ENCODE measurements at regions not wholly inside any gene's neighbourhood (a gene's known extent, or its start where the extent isn't known, plus 50 kb on each side); places are given as distances from the start of the nearest gene placed in this dataset.

GRCh38 chr13:22748866-22749577 lies 431.8 kb upstream of the SGCG start:
- H3K9me3 ChIP-seq (ENCODE audit: control extremely low read depth in 1 of 5, control insufficient read depth in 4 of 5, insufficient read depth in 2 of 5, low read depth in 1 of 5, low read length in 4 of 5) = peaks cover 0 to 4% (median 0%) of the 10 kb centered on the region in 5 experiments
- CTCF ChIA-PET = no interaction called here

GRCh38 chr13:22749626-22750025 lies 431.2 kb upstream of the SGCG start:
- POLR2A ChIA-PET = no interaction called here
- DNase-seq = no peak
- Histone ChIP-seq H3K27ac (ENCODE audit: insufficient read depth in 1 of 2, low read depth in 1 of 2, low read length in 2 of 2, poor library complexity in 1 of 2, severe bottlenecking in 2 of 2) (no peak overlapping the region), H3K4me1 (ENCODE audit: control extremely low read depth in 1 of 4, control insufficient read depth in 4 of 4, insufficient read depth in 4 of 4, low read length in 3 of 4) (no peaks in the 10 kb centered on the region), H3K36me3 (ENCODE audit: control insufficient read depth in 4 of 4, insufficient read depth in 4 of 4, low read length in 3 of 4) (no peaks in the 10 kb centered on the region), H3K9me3 (ENCODE audit: control extremely low read depth in 1 of 5, control insufficient read depth in 4 of 5, insufficient read depth in 2 of 5, low read depth in 1 of 5, low read length in 4 of 5) (peaks cover 0 to 4% (median 0%) of the 10 kb centered on the region in 5 experiments), H3K4me3 (ENCODE audit: control insufficient read depth in 1 of 7, extremely low read depth in 1 of 7, insufficient read depth in 4 of 7, low read depth in 2 of 7, low read length in 6 of 7) (no peak overlapping the region), H3K27me3 (replicated peaks in 2 of 5; ENCODE audit: control insufficient read depth in 4 of 5, insufficient read depth in 5 of 5, low read length in 4 of 5) (no peaks in the 10 kb centered on the region)
- CTCF ChIA-PET = no interaction called here
- no CpG with 5 or more reads among the region's 1 CpG for WGBS (ENCODE audit: insufficient coverage)

More at GRCh38 chr13:22748866-22749577, 431.8 kb upstream of the SGCG start:
- POLR2A ChIA-PET = no interaction called here
- no peaks in the 10 kb centered on the region for H3K27me3 ChIP-seq (replicated peaks in 2 of 5; ENCODE audit: control insufficient read depth in 4 of 5, insufficient read depth in 5 of 5, low read length in 4 of 5)
- no peaks in the 10 kb centered on the region for H3K36me3 ChIP-seq (ENCODE audit: control insufficient read depth in 4 of 4, insufficient read depth in 4 of 4, low read length in 3 of 4)
- 20% methylated on average over 2 of the region's 5 CpGs for WGBS (ENCODE audit: insufficient coverage)
- H3K27ac ChIP-seq (ENCODE audit: insufficient read depth in 1 of 2, low read depth in 1 of 2, low read length in 2 of 2, poor library complexity in 1 of 2, severe bottlenecking in 2 of 2) = no peak overlapping the region
- H3K4me1 ChIP-seq (ENCODE audit: control extremely low read depth in 1 of 4, control insufficient read depth in 4 of 4, insufficient read depth in 4 of 4, low read length in 3 of 4) = no peaks in the 10 kb centered on the region
- peak in 1 of 3 donors; percentile 29 for DNase-seq
- H3K4me3 ChIP-seq (ENCODE audit: control insufficient read depth in 1 of 7, extremely low read depth in 1 of 7, insufficient read depth in 4 of 7, low read depth in 2 of 7, low read length in 6 of 7) = no peak overlapping the region

- Histone ChIP-seq H3K4me3 (ENCODE audit: control insufficient read depth in 1 of 7, extremely low read depth in 1 of 7, insufficient read depth in 4 of 7, low read depth in 2 of 7, low read length in 6 of 7) (no peak overlapping the region), H3K27me3 (replicated peaks in 2 of 5; ENCODE audit: control insufficient read depth in 4 of 5, insufficient read depth in 5 of 5, low read length in 4 of 5) (no peaks in the 10 kb centered on the region), H3K36me3 (ENCODE audit: control insufficient read depth in 4 of 4, insufficient read depth in 4 of 4, low read length in 3 of 4) (no peaks in the 10 kb centered on the region), H3K27ac (ENCODE audit: insufficient read depth in 1 of 2, low read depth in 1 of 2, low read length in 2 of 2, poor library complexity in 1 of 2, severe bottlenecking in 2 of 2) (no peak overlapping the region), H3K4me1 (ENCODE audit: control extremely low read depth in 1 of 4, control insufficient read depth in 4 of 4, insufficient read depth in 4 of 4, low read length in 3 of 4) (no peaks in the 10 kb centered on the region), H3K9me3 (ENCODE audit: control extremely low read depth in 1 of 5, control insufficient read depth in 4 of 5, insufficient read depth in 2 of 5, low read depth in 1 of 5, low read length in 4 of 5) (peaks cover 0 to 4% (median 0%) of the 10 kb centered on the region in 5 experiments)
- WGBS (ENCODE audit: insufficient coverage) = no CpG with 5 or more reads among the region's 3 CpGs
- peak in 2 of 3 donors; percentile 5 to 21 for DNase-seq
- ChIA-PET CTCF (no interaction called here), POLR2A (no interaction called here)
Observed at GRCh38 chr13:22757530-22758120, 423.2 kb upstream of the SGCG start.

GRCh38 chr13:22758245-22758644 lies 422.5 kb upstream of the SGCG start:
- Histone ChIP-seq H3K27ac (ENCODE audit: insufficient read depth in 1 of 2, low read depth in 1 of 2, low read length in 2 of 2, poor library complexity in 1 of 2, severe bottlenecking in 2 of 2) (no peak overlapping the region), H3K36me3 (ENCODE audit: control insufficient read depth in 4 of 4, insufficient read depth in 4 of 4, low read length in 3 of 4) (no peaks in the 10 kb centered on the region), H3K9me3 (ENCODE audit: control extremely low read depth in 1 of 5, control insufficient read depth in 4 of 5, insufficient read depth in 2 of 5, low read depth in 1 of 5, low read length in 4 of 5) (peaks cover 0 to 4% (median 0%) of the 10 kb centered on the region in 5 experiments), H3K4me3 (ENCODE audit: control insufficient read depth in 1 of 7, extremely low read depth in 1 of 7, insufficient read depth in 4 of 7, low read depth in 2 of 7, low read length in 6 of 7) (no peak overlapping the region), H3K4me1 (ENCODE audit: control extremely low read depth in 1 of 4, control insufficient read depth in 4 of 4, insufficient read depth in 4 of 4, low read length in 3 of 4) (no peaks in the 10 kb centered on the region), H3K27me3 (replicated peaks in 2 of 5; ENCODE audit: control insufficient read depth in 4 of 5, insufficient read depth in 5 of 5, low read length in 4 of 5) (no peaks in the 10 kb centered on the region)
- no peak for DNase-seq
- ChIA-PET POLR2A (no interaction called here), CTCF (no interaction called here)
- 90% methylated on average over 3 of the region's 4 CpGs for WGBS (ENCODE audit: insufficient coverage)

GRCh38 chr13:22761709-22762108 lies 419.1 kb upstream of the SGCG start:
- Histone ChIP-seq H3K27me3 (replicated peaks in 2 of 5; ENCODE audit: control insufficient read depth in 4 of 5, insufficient read depth in 5 of 5, low read length in 4 of 5) (no peaks in the 10 kb centered on the region), H3K36me3 (ENCODE audit: control insufficient read depth in 4 of 4, insufficient read depth in 4 of 4, low read length in 3 of 4) (no peaks in the 10 kb centered on the region), H3K4me1 (ENCODE audit: control extremely low read depth in 1 of 4, control insufficient read depth in 4 of 4, insufficient read depth in 4 of 4, low read length in 3 of 4) (no peaks in the 10 kb centered on the region), H3K27ac (ENCODE audit: insufficient read depth in 1 of 2, low read depth in 1 of 2, low read length in 2 of 2, poor library complexity in 1 of 2, severe bottlenecking in 2 of 2) (no peak overlapping the region), H3K4me3 (ENCODE audit: control insufficient read depth in 1 of 7, extremely low read depth in 1 of 7, insufficient read depth in 4 of 7, low read depth in 2 of 7, low read length in 6 of 7) (no peak overlapping the region), H3K9me3 (ENCODE audit: control extremely low read depth in 1 of 5, control insufficient read depth in 4 of 5, insufficient read depth in 2 of 5, low read depth in 1 of 5, low read length in 4 of 5) (no peaks in the 10 kb centered on the region)
- no peak for DNase-seq
- CTCF ChIA-PET = no interaction called here
- POLR2A ChIA-PET = no interaction called here
- 100% methylated on average over 3 of the region's 5 CpGs for WGBS (ENCODE audit: insufficient coverage)

- no peak for DNase-seq
- ChIA-PET POLR2A (no interaction called here), CTCF (no interaction called here)
- 94% methylated on average over 2 of the region's 3 CpGs for WGBS (ENCODE audit: insufficient coverage)
- H3K4me3 ChIP-seq (ENCODE audit: control insufficient read depth in 1 of 7, extremely low read depth in 1 of 7, insufficient read depth in 4 of 7, low read depth in 2 of 7, low read length in 6 of 7) = no peak overlapping the region
- H3K36me3 ChIP-seq (ENCODE audit: control insufficient read depth in 4 of 4, insufficient read depth in 4 of 4, low read length in 3 of 4) = no peaks in the 10 kb centered on the region
- no peaks in the 10 kb centered on the region for H3K27me3 ChIP-seq (replicated peaks in 2 of 5; ENCODE audit: control insufficient read depth in 4 of 5, insufficient read depth in 5 of 5, low read length in 4 of 5)
- H3K27ac ChIP-seq (ENCODE audit: insufficient read depth in 1 of 2, low read depth in 1 of 2, low read length in 2 of 2, poor library complexity in 1 of 2, severe bottlenecking in 2 of 2) = no peak overlapping the region
- no peaks in the 10 kb centered on the region for H3K4me1 ChIP-seq (ENCODE audit: control extremely low read depth in 1 of 4, control insufficient read depth in 4 of 4, insufficient read depth in 4 of 4, low read length in 3 of 4)
- no peaks in the 10 kb centered on the region for H3K9me3 ChIP-seq (ENCODE audit: control extremely low read depth in 1 of 5, control insufficient read depth in 4 of 5, insufficient read depth in 2 of 5, low read depth in 1 of 5, low read length in 4 of 5)
Observed at GRCh38 chr13:22765547-22765946, 415.2 kb upstream of the SGCG start.

- Histone ChIP-seq H3K27me3 (replicated peaks in 2 of 5; ENCODE audit: control insufficient read depth in 4 of 5, insufficient read depth in 5 of 5, low read length in 4 of 5) (no peaks in the 10 kb centered on the region), H3K27ac (ENCODE audit: insufficient read depth in 1 of 2, low read depth in 1 of 2, low read length in 2 of 2, poor library complexity in 1 of 2, severe bottlenecking in 2 of 2) (no peak overlapping the region), H3K36me3 (ENCODE audit: control insufficient read depth in 4 of 4, insufficient read depth in 4 of 4, low read length in 3 of 4) (no peaks in the 10 kb centered on the region), H3K4me1 (ENCODE audit: control extremely low read depth in 1 of 4, control insufficient read depth in 4 of 4, insufficient read depth in 4 of 4, low read length in 3 of 4) (no peaks in the 10 kb centered on the region), H3K4me3 (ENCODE audit: control insufficient read depth in 1 of 7, extremely low read depth in 1 of 7, insufficient read depth in 4 of 7, low read depth in 2 of 7, low read length in 6 of 7) (no peak overlapping the region), H3K9me3 (ENCODE audit: control extremely low read depth in 1 of 5, control insufficient read depth in 4 of 5, insufficient read depth in 2 of 5, low read depth in 1 of 5, low read length in 4 of 5) (no peaks in the 10 kb centered on the region)
- 97% methylated on average over 22 of the region's 23 CpGs for whole genome bisulfite sequencing (ENCODE audit: insufficient coverage)
- CTCF ChIA-PET = no interaction called here
- no peak for DNase-seq
- POLR2A ChIA-PET = no interaction called here
Observed at GRCh38 chr13:22770891-22771290, 409.9 kb upstream of the SGCG start.

All from common myeloid progenitor, CD34-positive (primary cell).